Activated B cell treated with CpG ODN at 0.5 μM for 24 hours (primary cell): ENCODE measurements at regions not wholly inside any gene's neighbourhood (a gene's known extent, or its start where the extent isn't known, plus 50 kb on each side); places are given as distances from the start of the nearest gene placed in this dataset.
"Not testable (repeated sequence)": the region's sequence is repeated elsewhere in the genome, so short reads cannot be mapped to it uniquely, and the experiment has no call there.

ENCODE experiments used
- ATAC-seq: fragments of 200-7000 bp; cut with Tn5 transposase; one replicate; pipeline ENCODE4 v1.10.0; 2021; ENCODE audit warnings: low read depth, mild to moderate bottlenecking, moderate library complexity
- CTCF ChIA-PET: fragments of 350-600 bp; sonication (Branson Sonifier 250); formaldehyde crosslinking; loops from one replicate; lab custom pipeline; 2021; ENCODE audit warnings: antibody characterized with exemption; lab: Charles Lee
- POLR2A ChIA-PET: fragments of 350-600 bp; sonication (Branson Sonifier 250); formaldehyde crosslinking; loops from one replicate; lab custom pipeline; 2021; ENCODE audit warnings: antibody characterized with exemption; lab: Charles Lee
- DNase-seq: peaks from one replicate; pipeline ENCODE4 v3.0.0; 2022
- H3K27ac Mint-ChIP-seq: one replicate; pipeline ENCODE4 v1.8.0; 2020; ENCODE audit warnings: mixed read lengths
- H3K27me3 Mint-ChIP-seq: one replicate; pipeline ENCODE4 v1.8.0; 2021; ENCODE audit warnings: mixed read lengths
- H3K36me3 Mint-ChIP-seq: one replicate; pipeline ENCODE4 v1.8.0; 2021; ENCODE audit warnings: low read depth, mixed read lengths
- H3K4me1 Mint-ChIP-seq: one replicate; pipeline ENCODE4 v1.8.0; 2021; ENCODE audit warnings: mixed read lengths
- H3K4me3 Mint-ChIP-seq: one replicate; pipeline ENCODE4 v1.8.0; 2020; ENCODE audit warnings: mild to moderate bottlenecking, mixed read lengths
- H3K9me3 Mint-ChIP-seq: one replicate; pipeline ENCODE4 v1.8.0; 2020; ENCODE audit warnings: mixed read lengths
- intact Hi-C: fragments of 100-400 bp; cut with micrococcal nuclease; formaldehyde crosslinking; loops from one replicate; pipeline ENCODE4 v1.15.1; 2024
- TF ChIP-seq, protein P1 (sequence below): fragments of 200-600 bp; IDR thresholded peaks from one replicate; pipeline ENCODE4 v1.8.0; 2022; ENCODE audit warnings: antibody characterized with exemption, mild to moderate bottlenecking

DNA sequence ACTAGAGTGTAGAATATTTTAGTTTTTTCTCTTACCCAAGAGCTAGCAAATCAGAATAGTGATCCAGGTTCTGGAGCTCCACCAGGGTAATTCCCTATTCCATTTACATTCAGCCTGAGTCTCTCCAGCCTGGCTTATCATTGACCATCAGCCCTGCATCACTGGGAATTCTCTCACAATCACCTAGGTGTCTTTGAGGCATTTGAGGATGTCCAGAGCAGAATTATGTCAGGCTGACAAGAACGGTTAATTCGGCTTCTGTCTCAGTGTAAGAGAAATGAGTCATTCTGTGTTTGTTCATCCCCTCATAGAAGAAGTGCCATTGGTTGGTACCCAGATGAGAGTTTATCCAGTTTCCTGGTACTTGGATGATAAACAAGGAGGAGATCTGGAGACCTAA lies 180.5 kb downstream of the ZNF737 start:
- ATAC-seq (no peak), DNase-seq (no peak)
- H3K9me3 Mint-ChIP-seq, result peaks cover 21% of the 10 kb centered on the region
- H3K27ac Mint-ChIP-seq, result no peak overlapping the region
- no peaks in the 10 kb centered on the region for H3K36me3 Mint-ChIP-seq
- H3K4me1 Mint-ChIP-seq, result no peaks in the 10 kb centered on the region
- ChIA-PET CTCF (no interaction called here), POLR2A (no interaction called here)
- H3K4me3 Mint-ChIP-seq, result no peak overlapping the region
- TF ChIP-seq, protein P1, sequence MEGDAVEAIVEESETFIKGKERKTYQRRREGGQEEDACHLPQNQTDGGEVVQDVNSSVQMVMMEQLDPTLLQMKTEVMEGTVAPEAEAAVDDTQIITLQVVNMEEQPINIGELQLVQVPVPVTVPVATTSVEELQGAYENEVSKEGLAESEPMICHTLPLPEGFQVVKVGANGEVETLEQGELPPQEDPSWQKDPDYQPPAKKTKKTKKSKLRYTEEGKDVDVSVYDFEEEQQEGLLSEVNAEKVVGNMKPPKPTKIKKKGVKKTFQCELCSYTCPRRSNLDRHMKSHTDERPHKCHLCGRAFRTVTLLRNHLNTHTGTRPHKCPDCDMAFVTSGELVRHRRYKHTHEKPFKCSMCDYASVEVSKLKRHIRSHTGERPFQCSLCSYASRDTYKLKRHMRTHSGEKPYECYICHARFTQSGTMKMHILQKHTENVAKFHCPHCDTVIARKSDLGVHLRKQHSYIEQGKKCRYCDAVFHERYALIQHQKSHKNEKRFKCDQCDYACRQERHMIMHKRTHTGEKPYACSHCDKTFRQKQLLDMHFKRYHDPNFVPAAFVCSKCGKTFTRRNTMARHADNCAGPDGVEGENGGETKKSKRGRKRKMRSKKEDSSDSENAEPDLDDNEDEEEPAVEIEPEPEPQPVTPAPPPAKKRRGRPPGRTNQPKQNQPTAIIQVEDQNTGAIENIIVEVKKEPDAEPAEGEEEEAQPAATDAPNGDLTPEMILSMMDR, result no peak
- intact Hi-C loops, result no loop called here
- no peaks in the 10 kb centered on the region for H3K27me3 Mint-ChIP-seq

DNA sequence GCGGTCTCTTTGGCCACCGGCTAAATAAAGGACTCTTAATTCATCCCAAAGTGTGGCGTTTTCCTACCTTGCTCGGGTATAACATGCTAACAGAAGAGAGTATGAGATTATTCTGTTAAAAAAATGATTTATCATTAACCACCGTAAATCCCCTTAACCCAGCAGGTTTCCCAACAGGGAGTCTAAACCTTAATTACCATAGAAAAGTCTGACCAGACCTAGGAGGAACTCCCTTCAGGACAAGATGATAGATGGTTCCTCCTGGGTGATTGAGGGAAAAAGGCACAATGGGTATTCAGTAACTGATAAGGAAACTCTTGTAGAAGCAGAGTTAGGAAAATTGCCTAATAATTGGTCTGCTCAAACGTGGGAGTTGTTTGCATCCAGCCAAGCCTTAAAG lies 193.7 kb downstream of the ZNF737 start:
- H3K27ac Mint-ChIP-seq, result no peak overlapping the region
- H3K36me3 Mint-ChIP-seq, result no peaks in the 10 kb centered on the region
- no peaks in the 10 kb centered on the region for H3K4me1 Mint-ChIP-seq
- H3K27me3 Mint-ChIP-seq, result no peaks in the 10 kb centered on the region
- H3K4me3 Mint-ChIP-seq, result no peak overlapping the region
- TF ChIP-seq, protein P1, result no peak
- POLR2A ChIA-PET, result no interaction called here
- intact Hi-C loops, result no loop called here
- peaks cover 9% of the 10 kb centered on the region for H3K9me3 Mint-ChIP-seq
- DNase-seq (no peak), ATAC-seq (no peak)
- CTCF ChIA-PET, result no interaction called here

DNA sequence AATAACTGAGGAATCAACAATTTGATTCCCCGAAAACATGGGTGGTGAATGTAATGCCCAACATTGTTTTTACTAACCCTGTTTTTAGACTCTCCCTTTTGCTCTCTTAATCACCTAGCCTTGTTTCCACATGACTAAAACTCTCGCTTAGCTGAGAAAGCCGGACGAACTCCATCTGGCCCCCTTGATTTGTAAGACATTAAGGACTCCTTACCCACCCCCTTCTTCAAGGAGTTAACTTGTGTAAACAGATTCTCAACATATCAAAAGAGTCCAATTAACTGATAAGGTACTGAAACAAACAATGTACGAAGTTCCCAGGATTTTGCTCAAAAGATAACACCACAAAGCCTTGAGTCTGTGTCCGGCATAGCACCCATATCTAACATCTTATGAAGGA lies 194.3 kb downstream of the ZNF737 start:
- ATAC-seq, H3K4me3 Mint-ChIP-seq, H3K36me3 Mint-ChIP-seq, H3K4me1 Mint-ChIP-seq, POLR2A ChIA-PET, DNase-seq, H3K9me3 Mint-ChIP-seq, intact Hi-C loops, CTCF ChIA-PET, H3K27me3 Mint-ChIP-seq, H3K27ac Mint-ChIP-seq: not testable (repeated sequence)

DNA sequence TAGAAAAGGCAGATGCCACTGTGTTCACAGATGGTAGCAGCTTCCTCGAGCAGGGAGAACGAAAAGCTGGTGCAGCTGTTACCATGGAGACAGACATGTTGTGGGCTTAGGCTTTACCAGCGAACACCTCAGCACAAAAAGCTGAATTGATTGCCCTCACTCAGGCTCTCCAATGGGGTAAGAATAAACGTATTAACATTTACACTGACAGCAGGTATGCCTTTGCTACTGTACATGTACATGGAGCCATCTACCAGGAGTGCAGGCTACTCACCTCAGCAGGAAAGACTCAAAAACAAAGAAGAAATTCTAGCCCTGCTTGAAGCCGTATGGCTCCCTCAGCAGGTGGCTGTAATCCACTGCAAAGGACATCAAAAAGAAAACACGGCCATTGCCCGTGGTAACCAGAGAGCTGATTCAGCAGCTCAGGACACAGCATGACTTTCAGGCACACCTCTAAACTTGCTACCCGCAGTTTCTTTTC lies 197.7 kb downstream of the ZNF737 start:
- no peaks in the 10 kb centered on the region for H3K27me3 Mint-ChIP-seq
- POLR2A ChIA-PET, result no interaction called here
- no peaks in the 10 kb centered on the region for H3K4me1 Mint-ChIP-seq
- no peak for DNase-seq
- CTCF ChIA-PET, result no interaction called here
- H3K4me3 Mint-ChIP-seq, result no peak overlapping the region
- no peak overlapping the region for H3K27ac Mint-ChIP-seq
- H3K9me3 Mint-ChIP-seq, result peaks cover 5% of the 10 kb centered on the region
- no peak for ATAC-seq
- TF ChIP-seq, protein P1, result no peak
- intact Hi-C loops, result no loop called here
- no peaks in the 10 kb centered on the region for H3K36me3 Mint-ChIP-seq

DNA sequence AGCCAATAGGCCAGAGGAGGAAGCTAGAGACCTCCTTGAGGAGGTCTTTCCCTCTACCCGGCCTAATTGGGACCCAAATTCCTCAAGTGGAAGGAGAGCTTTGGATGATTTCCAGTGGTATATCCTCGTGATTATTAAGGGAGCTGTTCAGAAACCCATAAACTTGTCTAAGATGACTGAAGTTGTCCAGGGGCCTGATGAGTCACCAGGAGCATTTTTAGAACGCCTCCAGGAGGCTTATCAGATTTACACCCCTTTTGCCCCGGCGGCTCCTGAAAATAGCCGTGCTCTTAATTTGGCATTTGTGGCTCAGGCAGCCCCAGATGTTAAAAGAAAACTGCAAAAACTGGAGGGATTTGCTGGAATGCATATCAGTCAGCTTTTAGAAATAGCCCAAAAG lies 198.1 kb downstream of the ZNF486 start:
- CTCF ChIA-PET, result no interaction called here
- Mint-ChIP-seq H3K27ac (no peak overlapping the region), H3K27me3 (no peaks in the 10 kb centered on the region), H3K4me3 (no peak overlapping the region), H3K9me3 (no peaks in the 10 kb centered on the region), H3K4me1 (no peaks in the 10 kb centered on the region), H3K36me3 (no peaks in the 10 kb centered on the region)
- POLR2A ChIA-PET, result no interaction called here
- ATAC-seq, result no peak
- DNase-seq, result no peak
- intact Hi-C loops, result no loop called here
- TF ChIP-seq, protein P1, result no peak
